ENCODE measurements at regions not wholly inside any gene's neighbourhood (a gene's known extent, or its start where the extent isn't known, plus 50 kb on each side); places are given as distances from the start of the nearest gene placed in this dataset.
A peak's percentile ranks its signal among the peaks of the same experiment; 100 is the strongest.

GRCh38 chr3:31172336-31172735 lies 277.9 kb upstream of the GADL1 start:
- no CpG with 5 or more reads among the region's 4 CpGs for WGBS (ENCODE audit: extremely low coverage, insufficient coverage, insufficient read length)
- no peak overlapping the region for H3K9ac ChIP-seq (ENCODE audit: low read length)
- peaks cover 4 to 10% of the 10 kb centered on the region in 2 experiments for H3K4me1 ChIP-seq (ENCODE audit: control insufficient read depth in 1 of 2, insufficient read depth in 2 of 2, low read length in 2 of 2)
- no peaks in the 10 kb centered on the region for H3K36me3 ChIP-seq (ENCODE audit: control insufficient read depth in 1 of 2, insufficient read depth in 2 of 2, low read length in 2 of 2)
- no peak overlapping the region for H4K8ac ChIP-seq (ENCODE audit: low read depth, low read length)
- no peaks in the 10 kb centered on the region for H3K27me3 ChIP-seq (ENCODE audit: insufficient read depth, low read length)
- DNase-seq: no peak
- no peak overlapping the region for H2AK5ac ChIP-seq (ENCODE audit: low read length)
- no peak overlapping the region for H3K4me2 ChIP-seq (ENCODE audit: low read length)
- no peak overlapping the region for H3K18ac ChIP-seq (ENCODE audit: low read length)
- H3K14ac ChIP-seq (ENCODE audit: low read length): peak overlapping the region; percentile 32
- no peak overlapping the region for H4K12ac ChIP-seq (ENCODE audit: low read depth, low read length)
- H2BK5ac ChIP-seq (ENCODE audit: low read depth, low read length, poor library complexity): no peak overlapping the region
- H3K9me3 ChIP-seq (ENCODE audit: insufficient read depth, low read depth, low read length): no peaks in the 10 kb centered on the region
- H3K4ac ChIP-seq (ENCODE audit: low read depth, low read length): no peak overlapping the region
- H2BK120ac ChIP-seq (ENCODE audit: insufficient read depth, low read length, poor library complexity): no peak overlapping the region
- H2AFZ ChIP-seq (ENCODE audit: insufficient read depth, low read length, poor library complexity): no peak overlapping the region
- no peak overlapping the region for H3K23ac ChIP-seq (ENCODE audit: low read length)
- no peak overlapping the region for H4K91ac ChIP-seq (ENCODE audit: low read depth, low read length)
- H2BK12ac ChIP-seq (ENCODE audit: low read length): peak overlapping the region; percentile 24
- peaks cover 3% of the 10 kb centered on the region for H3K79me1 ChIP-seq (ENCODE audit: low read length)
- H3K79me2 ChIP-seq (ENCODE audit: control insufficient read depth, insufficient read depth, low read length, poor library complexity): no peaks in the 10 kb centered on the region
- H3K4me3 ChIP-seq (ENCODE audit: low read depth, low read length): no peak overlapping the region
- no peak overlapping the region for H3K27ac ChIP-seq (ENCODE audit: low read depth, low read length)

DNA sequence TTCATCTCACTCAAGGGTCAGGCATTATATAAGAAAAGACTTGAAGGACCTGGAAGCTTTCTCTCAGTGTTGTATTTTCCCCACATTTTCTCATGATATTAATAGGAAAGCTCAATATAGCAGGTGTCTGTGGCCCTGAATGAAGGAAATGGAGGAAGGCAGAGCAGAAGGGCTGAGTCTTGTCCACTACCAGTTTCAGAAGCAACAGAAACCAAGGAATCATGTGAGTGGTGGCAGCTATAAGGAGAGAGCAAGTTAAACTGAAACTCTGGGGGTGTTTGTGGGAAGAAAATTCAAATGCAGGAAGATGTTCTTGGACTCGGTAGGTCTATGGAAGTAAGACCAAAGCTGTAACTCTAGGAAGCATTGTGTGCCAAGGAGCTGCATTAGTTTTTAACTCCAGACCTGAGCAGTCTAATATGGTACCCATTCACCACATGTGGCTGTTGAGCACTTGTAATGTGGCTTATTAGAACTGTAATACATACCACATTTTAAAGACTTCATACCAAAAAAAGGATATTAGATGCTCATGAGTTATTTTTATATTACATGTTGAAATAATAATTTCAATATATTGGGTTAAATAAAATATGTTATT lies 278.8 kb upstream of the GADL1 start:
- H4K91ac ChIP-seq (ENCODE audit: low read depth, low read length): no peak overlapping the region
- peaks cover 3% of the 10 kb centered on the region for H3K79me1 ChIP-seq (ENCODE audit: low read length)
- no peak for DNase-seq
- no peak overlapping the region for H3K4me2 ChIP-seq (ENCODE audit: low read length)
- H4K8ac ChIP-seq (ENCODE audit: low read depth, low read length): no peak overlapping the region
- no peak overlapping the region for H3K4ac ChIP-seq (ENCODE audit: low read depth, low read length)
- no peak overlapping the region for H2BK12ac ChIP-seq (ENCODE audit: low read length)
- no peak overlapping the region for H2BK120ac ChIP-seq (ENCODE audit: insufficient read depth, low read length, poor library complexity)
- no peak overlapping the region for H4K12ac ChIP-seq (ENCODE audit: low read depth, low read length)
- no peak overlapping the region for H3K23ac ChIP-seq (ENCODE audit: low read length)
- no peak overlapping the region for H2AFZ ChIP-seq (ENCODE audit: insufficient read depth, low read length, poor library complexity)
- H3K14ac ChIP-seq (ENCODE audit: low read length): no peak overlapping the region
- H3K36me3 ChIP-seq (ENCODE audit: control insufficient read depth in 1 of 2, insufficient read depth in 2 of 2, low read length in 2 of 2): no peaks in the 10 kb centered on the region
- H3K4me3 ChIP-seq (ENCODE audit: low read depth, low read length): no peak overlapping the region
- no peaks in the 10 kb centered on the region for H3K27me3 ChIP-seq (ENCODE audit: insufficient read depth, low read length)
- no peak overlapping the region for H2BK5ac ChIP-seq (ENCODE audit: low read depth, low read length, poor library complexity)
- H3K9ac ChIP-seq (ENCODE audit: low read length): no peak overlapping the region
- H3K79me2 ChIP-seq (ENCODE audit: control insufficient read depth, insufficient read depth, low read length, poor library complexity): no peaks in the 10 kb centered on the region
- H2AK5ac ChIP-seq (ENCODE audit: low read length): no peak overlapping the region
- H3K9me3 ChIP-seq (ENCODE audit: insufficient read depth, low read depth, low read length): no peaks in the 10 kb centered on the region
- WGBS (ENCODE audit: extremely low coverage, insufficient coverage, insufficient read length): no CpG with 5 or more reads among the region's 1 CpG
- peaks cover 4 to 9% of the 10 kb centered on the region in 2 experiments for H3K4me1 ChIP-seq (ENCODE audit: control insufficient read depth in 1 of 2, insufficient read depth in 2 of 2, low read length in 2 of 2)
- no peak overlapping the region for H3K18ac ChIP-seq (ENCODE audit: low read length)
- no peak overlapping the region for H3K27ac ChIP-seq (ENCODE audit: low read depth, low read length)

DNA sequence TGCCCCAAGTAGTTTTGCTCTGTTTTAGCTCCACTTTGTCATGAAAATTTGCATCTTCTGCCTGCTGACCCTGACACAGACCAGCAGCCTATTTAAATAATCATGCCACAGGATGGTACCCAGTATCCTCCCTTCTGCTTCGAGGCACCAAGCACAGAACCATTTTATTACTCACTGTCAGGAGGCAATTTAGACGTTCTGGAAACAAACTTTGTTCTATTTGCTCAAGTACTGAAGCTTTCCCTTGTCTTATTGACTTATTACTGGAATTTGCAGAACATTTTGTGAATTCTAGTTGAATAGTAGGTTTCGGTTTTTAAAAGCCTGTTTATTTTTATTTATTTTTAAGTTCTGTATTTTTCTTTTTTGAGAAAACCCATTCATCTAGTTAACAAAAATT lies 279.6 kb upstream of the GADL1 start:
- Histone ChIP-seq H2AFZ (ENCODE audit: insufficient read depth, low read length, poor library complexity) (no peak overlapping the region), H3K14ac (ENCODE audit: low read length) (no peak overlapping the region), H2BK12ac (ENCODE audit: low read length) (no peak overlapping the region), H3K9me3 (ENCODE audit: insufficient read depth, low read depth, low read length) (no peaks in the 10 kb centered on the region), H3K4me1 (ENCODE audit: control insufficient read depth in 1 of 2, insufficient read depth in 2 of 2, low read length in 2 of 2) (peaks cover 4 to 5% of the 10 kb centered on the region in 2 experiments), H2BK120ac (ENCODE audit: insufficient read depth, low read length, poor library complexity) (no peak overlapping the region), H3K36me3 (ENCODE audit: control insufficient read depth in 1 of 2, insufficient read depth in 2 of 2, low read length in 2 of 2) (no peaks in the 10 kb centered on the region), H3K27ac (ENCODE audit: low read depth, low read length) (no peak overlapping the region), H3K4me3 (ENCODE audit: low read depth, low read length) (no peak overlapping the region), H3K23ac (ENCODE audit: low read length) (no peak overlapping the region), H3K4me2 (ENCODE audit: low read length) (no peak overlapping the region), H3K27me3 (ENCODE audit: insufficient read depth, low read length) (no peaks in the 10 kb centered on the region), H4K12ac (ENCODE audit: low read depth, low read length) (no peak overlapping the region), H3K79me2 (ENCODE audit: control insufficient read depth, insufficient read depth, low read length, poor library complexity) (no peaks in the 10 kb centered on the region), H3K18ac (ENCODE audit: low read length) (no peak overlapping the region), H4K8ac (ENCODE audit: low read depth, low read length) (no peak overlapping the region), H3K79me1 (ENCODE audit: low read length) (peaks cover 3% of the 10 kb centered on the region), H3K9ac (ENCODE audit: low read length) (no peak overlapping the region), H2AK5ac (ENCODE audit: low read length) (no peak overlapping the region), H2BK5ac (ENCODE audit: low read depth, low read length, poor library complexity) (no peak overlapping the region), H3K4ac (ENCODE audit: low read depth, low read length) (no peak overlapping the region), H4K91ac (ENCODE audit: low read depth, low read length) (no peak overlapping the region)
- WGBS (ENCODE audit: extremely low coverage, insufficient coverage, insufficient read length): no CpG with 5 or more reads among the region's 3 CpGs
- DNase-seq: no peak

GRCh38 chr3:31176045-31176444 lies 281.6 kb upstream of the GADL1 start:
- Histone ChIP-seq H3K4me3 (ENCODE audit: low read depth, low read length) (no peak overlapping the region), H3K4me1 (ENCODE audit: control insufficient read depth in 1 of 2, insufficient read depth in 2 of 2, low read length in 2 of 2) (peaks cover under 1% of the 10 kb centered on the region in 2 experiments), H2BK5ac (ENCODE audit: low read depth, low read length, poor library complexity) (no peak overlapping the region)

More at GRCh38 chr3:31176045-31176444, 281.6 kb upstream of the GADL1 start:
- DNase-seq: no peak
- Histone ChIP-seq H2BK120ac (ENCODE audit: insufficient read depth, low read length, poor library complexity) (no peak overlapping the region), H3K18ac (ENCODE audit: low read length) (no peak overlapping the region), H2AFZ (ENCODE audit: insufficient read depth, low read length, poor library complexity) (no peak overlapping the region), H2AK5ac (ENCODE audit: low read length) (no peak overlapping the region), H3K9ac (ENCODE audit: low read length) (no peak overlapping the region), H3K14ac (ENCODE audit: low read length) (no peak overlapping the region), H3K36me3 (ENCODE audit: control insufficient read depth in 1 of 2, insufficient read depth in 2 of 2, low read length in 2 of 2) (no peaks in the 10 kb centered on the region), H3K4me2 (ENCODE audit: low read length) (no peak overlapping the region), H4K12ac (ENCODE audit: low read depth, low read length) (no peak overlapping the region), H3K4ac (ENCODE audit: low read depth, low read length) (no peak overlapping the region), H3K27ac (ENCODE audit: low read depth, low read length) (no peak overlapping the region), H2BK12ac (ENCODE audit: low read length) (no peak overlapping the region), H3K9me3 (ENCODE audit: insufficient read depth, low read depth, low read length) (no peaks in the 10 kb centered on the region), H4K8ac (ENCODE audit: low read depth, low read length) (no peak overlapping the region), H3K79me2 (ENCODE audit: control insufficient read depth, insufficient read depth, low read length, poor library complexity) (no peaks in the 10 kb centered on the region), H3K23ac (ENCODE audit: low read length) (no peak overlapping the region), H4K91ac (ENCODE audit: low read depth, low read length) (no peak overlapping the region), H3K27me3 (ENCODE audit: insufficient read depth, low read length) (no peaks in the 10 kb centered on the region), H3K79me1 (ENCODE audit: low read length) (peaks cover under 1% of the 10 kb centered on the region)
- WGBS (ENCODE audit: extremely low coverage, insufficient coverage, insufficient read length): no CpG with 5 or more reads among the region's 3 CpGs

Measured in trophoblast cell (in vitro differentiated cells and primary cell).